HL-60 (cell line): ENCODE measurements at regions not wholly inside any gene's neighbourhood (a gene's known extent, or its start where the extent isn't known, plus 50 kb on each side); places are given as distances from the start of the nearest gene placed in this dataset.

ENCODE experiments used
- CTCF ChIP-seq: IDR thresholded peaks from one replicate; pipeline ENCODE4 v1.5.1; 2011; ENCODE audit warnings: low read length, control low read depth, inconsistent platforms; ENCODE audit not compliant: insufficient read depth
- GABPA ChIP-seq: IDR thresholded peaks from 2 replicates; pipeline ENCODE4 v1.6.1; 2012; ENCODE audit warnings: low read depth
- POLR2AphosphoS5 ChIP-seq: IDR thresholded peaks from 2 replicates; pipeline ENCODE4 v1.6.1; 2012; ENCODE audit warnings: low read depth
- REST ChIP-seq: IDR thresholded peaks from 2 replicates; pipeline ENCODE4 v1.6.1; 2012; ENCODE audit warnings: low read depth; ENCODE audit not compliant: insufficient replicate concordance
- SPI1 ChIP-seq: IDR thresholded peaks from 2 replicates; pipeline ENCODE4 v1.6.1; 2012; ENCODE audit warnings: low read depth, mild to moderate bottlenecking, borderline replicate concordance

GRCh38 chr10:131620904-131621303, 279.9 kb upstream of the PPP2R2D start:
- no peak for TF ChIP-seq POLR2AphosphoS5
- no peak for TF ChIP-seq CTCF
- TF ChIP-seq SPI1 = no peak
- no peak for TF ChIP-seq GABPA
- no peak for TF ChIP-seq REST
